Putamen (tissue), 1 donor: ENCODE measurements at regions not wholly inside any gene's neighbourhood (a gene's known extent, or its start where the extent isn't known, plus 50 kb on each side); places are given as distances from the start of the nearest gene placed in this dataset.
"Not testable (repeated sequence)": the region's sequence is repeated elsewhere in the genome, so short reads cannot be mapped to it uniquely, and the experiment has no call there.

Source experiments
- DNase-seq: peaks from one replicate; pipeline ENCODE4 v3.0.0-alpha.2; 2016; ENCODE audit warnings: low spot score

DNA sequence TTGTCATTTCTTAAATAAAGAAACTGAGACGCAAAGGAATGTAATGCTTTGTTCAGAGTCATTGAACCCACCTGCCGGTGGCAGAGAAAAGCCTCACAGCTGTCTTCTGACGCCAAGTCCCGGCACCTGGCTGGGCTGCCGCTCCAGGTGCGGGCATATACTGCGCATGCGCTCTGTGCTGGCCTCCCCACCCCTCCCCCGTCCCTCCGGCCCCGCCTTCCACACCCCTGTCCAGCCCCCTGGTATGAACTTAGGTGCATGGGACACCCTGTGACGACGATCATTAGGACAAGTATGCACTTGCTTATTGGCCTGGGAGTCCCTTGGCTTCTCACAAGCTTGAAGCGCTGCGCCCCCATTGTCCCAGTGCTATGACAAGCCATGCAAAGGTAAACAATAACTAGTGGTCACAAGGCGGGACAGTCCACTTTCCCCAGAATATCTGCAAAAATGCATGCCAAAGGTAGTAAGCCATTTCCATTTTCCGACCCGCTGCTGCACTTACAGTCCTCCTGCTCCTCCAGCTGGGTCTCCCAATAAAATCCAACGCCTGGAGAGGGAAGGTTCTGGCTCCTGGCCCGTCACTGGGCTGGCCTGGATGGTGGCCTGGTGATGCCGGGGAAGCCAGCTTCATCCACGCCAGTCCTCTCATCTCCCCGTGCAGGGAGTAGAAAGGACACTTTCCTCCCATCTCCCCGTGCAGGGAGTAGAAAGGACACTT, 100.4 kb downstream of the PSMG1 start:
- DNase-seq = no peak

DNA sequence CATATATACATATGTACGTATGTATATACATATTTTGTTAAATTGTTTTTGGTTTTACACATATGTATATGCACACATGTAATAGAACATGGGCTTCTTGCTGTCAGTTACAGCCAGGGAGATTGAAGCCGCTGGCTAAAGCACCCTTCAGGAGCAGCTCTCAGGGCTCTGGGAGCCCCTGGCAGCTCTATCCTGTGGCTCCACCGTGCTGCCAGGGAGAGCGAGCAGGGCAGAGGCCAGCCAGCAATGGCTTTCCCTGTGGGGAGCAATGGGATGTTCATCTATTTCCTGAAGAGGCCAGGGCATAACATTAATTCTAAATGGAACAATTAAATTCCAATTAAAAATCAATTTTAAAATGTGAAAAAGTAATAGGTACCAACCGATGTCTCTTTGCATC, 102.9 kb downstream of the PSMG1 start:
- DNase-seq = no peak

DNA sequence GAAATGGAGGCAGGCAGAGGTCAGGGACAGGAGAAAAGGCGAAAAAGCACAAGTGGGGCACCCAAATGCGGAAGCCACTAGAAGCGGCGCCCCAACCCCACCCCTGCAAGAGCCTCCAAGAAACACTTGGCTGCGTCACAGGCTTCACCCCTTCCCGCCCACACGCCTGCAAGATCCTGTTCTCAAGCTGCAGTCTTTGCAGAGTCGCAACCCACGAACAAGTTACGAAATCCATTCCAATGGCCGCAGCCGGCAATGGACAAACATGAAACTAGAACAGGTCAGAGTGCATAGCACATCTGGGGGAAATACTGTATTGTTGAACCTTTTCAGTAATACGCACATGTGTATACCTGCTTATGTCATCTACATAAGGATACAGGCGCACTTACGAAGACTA, 103.6 kb downstream of the PSMG1 start:
- DNase-seq = peak; percentile 71

DNA sequence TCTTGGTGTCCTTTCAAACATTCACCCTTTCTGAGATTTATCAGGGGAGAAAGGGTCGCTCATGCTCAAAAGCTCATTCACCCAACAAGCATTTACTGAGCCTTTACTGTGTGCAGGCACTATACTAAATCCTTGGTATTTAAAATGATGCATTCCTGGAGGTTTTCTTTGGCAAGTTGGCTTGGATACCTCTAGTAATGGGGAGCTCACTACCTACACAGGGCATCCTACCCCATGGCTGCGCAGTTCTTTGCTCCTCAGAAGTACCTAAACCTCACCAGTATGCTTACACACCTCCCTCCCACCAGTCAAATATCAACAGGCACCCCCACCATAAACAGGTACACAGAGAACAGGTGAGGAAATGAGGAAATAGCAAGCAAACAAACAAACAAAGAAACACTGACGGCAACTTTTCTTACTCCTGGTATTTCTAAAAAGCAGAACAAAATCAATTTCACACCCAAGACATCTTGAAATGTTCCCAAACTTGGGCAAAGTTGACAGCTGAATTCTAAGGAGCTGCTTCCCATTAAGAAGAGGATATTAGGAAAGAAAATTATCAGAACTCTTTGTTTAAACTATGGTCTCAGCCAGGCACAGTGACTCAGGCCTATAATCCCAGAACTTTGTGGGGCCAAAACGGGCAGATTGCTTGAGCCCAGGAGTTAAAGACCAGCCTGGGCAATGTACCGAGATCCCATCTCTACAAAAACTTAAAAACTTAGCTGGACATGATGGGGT, 104.8 kb downstream of the PSMG1 start:
- DNase-seq = no peak

DNA sequence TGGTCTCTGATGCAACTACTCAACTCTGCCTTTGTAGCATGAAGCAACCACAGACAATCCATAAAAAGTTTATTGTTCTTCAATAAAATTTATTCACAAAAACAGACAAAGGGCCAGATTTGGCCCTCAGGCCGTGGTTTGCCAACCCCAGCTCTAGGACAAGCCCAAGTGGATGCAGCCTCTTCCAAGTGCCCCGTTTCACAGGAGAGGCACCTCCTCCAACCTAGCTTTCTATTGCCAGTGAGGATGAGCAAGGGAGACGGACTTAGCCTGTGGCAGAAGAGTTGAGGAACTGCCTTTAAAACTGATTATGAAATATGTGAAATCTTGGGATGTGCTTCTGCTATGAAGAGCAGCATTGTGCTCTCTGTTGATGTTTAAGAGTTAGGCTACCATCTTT, 105.4 kb downstream of the PSMG1 start:
- DNase-seq = no peak

DNA sequence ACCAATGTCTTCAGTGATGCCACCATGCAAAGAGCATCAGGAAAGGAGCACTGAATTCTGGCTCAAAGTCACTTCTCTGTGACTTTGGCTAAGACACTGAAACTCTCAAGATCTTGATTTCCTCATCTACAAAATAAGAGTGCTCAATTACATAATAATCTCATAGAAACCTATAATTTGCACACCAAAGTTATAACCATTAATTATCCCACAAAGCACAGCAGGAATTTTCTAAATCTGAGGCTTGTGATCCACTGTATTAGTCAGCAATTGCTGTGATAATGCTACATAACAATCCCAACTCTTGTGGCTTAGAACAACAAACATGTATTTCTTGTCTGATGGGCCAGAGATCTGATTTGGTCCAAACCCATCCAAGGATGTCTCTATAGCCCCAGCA, 108.7 kb downstream of the PSMG1 start:
- DNase-seq = no peak

DNA sequence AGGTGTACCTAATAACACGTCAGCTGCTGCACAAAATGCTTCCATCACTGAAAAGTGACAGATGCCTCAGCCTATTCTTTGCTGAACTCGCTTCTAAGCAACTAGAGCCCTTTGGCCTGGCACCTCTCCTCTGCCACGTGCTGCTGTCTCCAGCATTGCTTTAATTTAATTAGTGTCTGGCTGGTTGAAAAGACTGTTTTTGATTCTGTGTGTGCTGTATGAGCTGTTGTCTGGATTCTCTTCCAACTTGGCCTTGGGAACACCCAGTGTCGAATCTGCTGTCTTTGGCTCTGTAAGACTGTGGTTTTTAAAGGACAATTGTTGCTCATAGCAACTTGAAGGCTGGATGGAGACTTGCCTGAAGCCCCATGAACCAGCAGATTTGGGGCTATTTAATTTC, 109.5 kb downstream of the PSMG1 start:
- no peak for DNase-seq

DNA sequence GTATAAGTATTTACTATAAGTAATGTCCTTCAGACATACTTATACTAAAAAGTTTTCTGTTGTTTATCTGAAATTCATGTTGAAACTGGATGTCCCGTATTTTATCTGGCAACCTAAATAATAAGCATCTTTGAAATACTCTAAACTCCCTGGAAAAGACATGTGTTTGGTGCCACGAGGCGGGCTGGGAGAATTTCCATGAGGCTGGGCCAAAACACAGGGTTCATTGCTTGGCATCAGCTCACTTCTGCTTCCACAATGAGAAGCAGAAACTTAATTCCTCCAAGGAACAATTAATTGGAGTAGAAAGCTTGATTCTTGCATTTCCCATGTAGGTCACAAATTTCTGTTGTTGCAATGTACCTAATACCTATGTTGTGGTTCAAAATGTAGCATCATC, 110.2 kb downstream of the PSMG1 start:
- DNase-seq = no peak

DNA sequence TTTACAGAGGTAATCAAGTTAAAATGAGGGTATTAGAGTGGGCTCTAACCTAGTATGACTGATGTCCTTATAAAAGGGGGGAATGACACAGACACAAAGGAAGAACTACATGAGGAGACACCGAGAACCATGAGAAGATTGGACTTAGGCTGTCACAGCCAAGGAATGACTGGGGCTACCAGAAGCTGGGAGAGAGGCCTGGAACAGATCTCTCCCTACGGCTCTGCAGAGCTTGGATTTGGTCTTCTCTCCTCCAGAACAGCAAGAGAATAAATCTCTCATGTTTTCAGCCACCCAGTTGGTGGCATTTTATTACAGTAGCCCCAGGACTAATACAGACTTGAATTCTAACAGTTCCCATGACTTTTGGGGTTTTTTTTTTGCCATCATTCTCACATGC, 110.8 kb downstream of the PSMG1 start:
- DNase-seq = no peak

DNA sequence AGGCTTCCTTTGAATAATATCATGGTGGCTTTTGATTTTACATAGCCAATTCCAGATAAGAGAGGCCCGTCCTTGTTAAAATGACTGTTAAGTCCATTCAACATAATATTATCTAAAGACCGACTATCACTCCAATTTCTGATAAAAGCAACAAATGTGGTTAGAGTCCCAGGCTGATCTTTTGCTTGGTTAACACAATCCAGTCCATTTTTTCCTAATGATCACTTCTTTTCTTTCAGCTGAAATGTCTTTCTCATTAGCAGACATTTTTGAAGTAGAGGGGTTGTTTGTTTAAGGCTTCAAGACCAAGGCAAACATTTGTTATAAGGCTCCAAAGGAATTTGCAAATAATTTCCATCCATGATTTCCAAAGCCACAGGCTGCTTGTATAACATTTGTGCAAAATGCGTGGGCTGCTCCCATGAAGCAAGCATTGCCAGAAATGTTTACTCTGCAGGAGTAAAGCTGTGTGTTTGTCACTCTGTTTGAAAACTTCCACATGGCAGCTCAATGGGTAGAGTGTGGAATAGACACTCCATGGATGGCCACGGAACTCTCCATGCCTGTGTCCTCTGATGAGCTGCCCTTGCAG, 111.5 kb downstream of the PSMG1 start:
- no peak for DNase-seq

DNA sequence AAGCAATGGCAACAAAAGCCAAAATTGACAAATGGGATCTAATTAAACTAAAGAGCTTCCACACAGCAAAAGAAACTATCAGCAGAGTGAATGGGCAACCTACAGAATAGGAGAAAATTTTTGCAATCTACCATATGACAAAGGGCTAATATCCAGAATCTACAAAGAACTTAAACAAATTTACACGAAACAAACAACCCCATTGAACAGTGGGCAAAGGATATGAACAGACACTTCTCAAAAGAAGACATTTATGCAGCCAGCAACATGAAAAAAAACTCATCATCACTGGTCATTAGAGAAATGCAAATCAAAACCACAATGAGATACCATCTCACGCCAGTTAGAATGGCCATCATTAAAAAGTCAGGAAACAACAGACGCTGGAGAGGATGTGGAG, 113.4 kb downstream of the PSMG1 start:
- DNase-seq = not testable (repeated sequence)

DNA sequence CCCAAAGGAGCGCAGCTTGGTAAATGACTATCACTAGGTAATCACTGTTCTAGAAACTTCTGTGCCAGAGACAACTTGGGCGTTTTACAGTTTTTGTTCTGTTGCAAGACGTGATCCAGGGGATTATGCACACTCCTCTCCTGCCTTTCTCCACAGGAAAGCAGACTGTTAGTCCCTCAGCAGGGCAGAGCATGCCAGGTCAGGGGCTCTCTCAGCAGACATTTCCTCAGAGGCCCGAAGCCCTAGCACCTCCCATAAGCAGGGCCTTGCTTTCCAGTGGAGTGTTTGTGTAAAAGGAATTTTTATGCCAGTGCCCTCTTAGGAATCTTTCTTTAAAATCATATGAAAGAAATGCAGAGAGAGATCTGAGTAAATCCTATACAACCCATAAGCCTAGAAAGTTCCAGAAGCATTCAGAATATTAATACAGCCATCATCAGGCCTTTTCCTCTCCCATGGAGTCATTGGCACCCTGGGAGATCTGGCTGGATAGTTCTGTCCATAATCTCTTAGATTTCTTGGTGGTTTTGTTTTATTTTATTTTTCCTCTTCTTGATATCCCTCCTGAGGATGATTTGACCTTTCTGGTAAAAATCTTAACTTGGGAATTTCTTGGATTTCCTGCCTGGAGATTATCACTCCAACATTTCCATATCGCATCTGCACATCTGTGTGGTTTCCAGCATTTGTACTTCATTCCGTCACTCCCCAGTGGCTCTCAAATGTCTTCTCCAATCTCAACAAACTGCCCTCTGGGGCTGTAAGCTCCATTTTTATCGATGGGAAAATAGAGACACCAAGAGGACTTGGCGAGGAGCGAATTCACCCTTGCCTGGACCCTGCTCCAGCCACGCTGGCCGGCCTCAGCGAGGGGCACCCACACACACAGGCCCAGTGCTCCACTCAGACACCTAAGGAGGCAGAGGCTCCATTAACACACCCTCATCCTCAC, 116.1 kb downstream of the PSMG1 start:
- DNase-seq = no peak

DNA sequence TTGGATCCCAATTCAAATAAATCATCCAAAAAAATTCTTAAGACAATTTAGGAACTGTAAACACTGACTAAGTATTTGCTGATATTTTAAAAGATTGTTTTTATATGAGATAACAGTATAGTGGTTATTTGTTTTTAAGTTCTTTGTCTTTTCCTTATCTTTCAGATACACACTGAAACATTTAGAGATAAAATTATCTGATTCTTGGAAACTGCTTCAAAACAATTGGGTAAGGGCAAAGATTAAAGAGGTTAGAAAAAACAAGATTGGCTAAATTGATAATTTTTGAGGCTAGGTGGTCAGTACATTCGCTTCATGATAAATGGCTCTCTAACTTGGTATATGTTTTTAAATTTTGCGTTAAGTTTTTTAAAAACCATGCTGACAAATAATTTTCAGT, 117.3 kb downstream of the PSMG1 start:
- no peak for DNase-seq

DNA sequence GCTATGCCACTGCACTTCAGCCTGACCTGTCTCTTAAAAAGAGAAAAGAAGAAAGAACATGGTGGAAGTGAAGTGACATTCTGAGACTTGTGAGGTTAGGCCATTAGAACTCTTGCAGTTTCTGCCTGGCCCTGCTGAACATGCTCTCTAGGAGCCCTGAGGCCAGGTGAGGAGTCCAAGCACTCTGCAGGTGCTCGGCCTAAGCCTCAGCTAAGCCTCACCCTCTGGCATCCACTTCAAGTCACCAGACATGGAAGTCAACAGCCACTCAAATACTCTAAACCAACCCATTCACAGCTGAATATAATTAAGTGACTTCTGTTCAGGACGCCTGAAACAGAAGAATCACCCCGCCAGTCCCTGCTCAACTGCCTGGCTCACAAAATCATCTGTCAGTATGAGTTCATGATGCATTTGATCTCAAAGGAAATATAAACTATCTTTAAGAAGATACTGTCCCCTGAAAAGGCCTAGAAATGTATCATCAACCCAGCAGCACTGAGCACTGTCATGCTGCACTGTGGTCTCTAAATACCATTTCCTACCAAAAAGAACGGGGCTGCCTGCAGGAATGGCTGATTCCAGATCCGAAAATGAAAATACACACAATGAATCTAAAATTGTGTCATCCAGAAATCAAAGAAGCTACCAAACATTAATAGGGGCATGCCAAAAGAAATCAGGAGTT, 118.8 kb downstream of the PSMG1 start:
- no peak for DNase-seq

DNA sequence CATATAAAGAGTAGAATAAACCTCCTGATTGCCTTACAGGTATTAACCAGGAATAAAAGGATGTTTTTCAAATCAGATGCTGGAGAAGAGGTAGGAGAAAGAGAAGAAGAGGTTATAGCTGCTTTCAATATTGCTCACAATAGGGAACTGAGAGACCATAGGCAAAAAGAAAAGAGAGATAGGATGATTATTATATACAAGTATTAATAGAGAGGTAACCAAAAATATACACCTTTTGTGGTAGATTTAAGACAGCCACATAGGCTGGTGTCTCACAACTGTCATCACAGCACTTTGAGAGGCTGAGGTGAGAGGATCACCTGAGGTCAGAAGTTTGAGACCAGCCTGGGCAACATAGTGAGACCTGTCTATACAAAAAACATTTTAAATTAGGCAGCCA, 119.7 kb downstream of the PSMG1 start:
- DNase-seq = no peak

DNA sequence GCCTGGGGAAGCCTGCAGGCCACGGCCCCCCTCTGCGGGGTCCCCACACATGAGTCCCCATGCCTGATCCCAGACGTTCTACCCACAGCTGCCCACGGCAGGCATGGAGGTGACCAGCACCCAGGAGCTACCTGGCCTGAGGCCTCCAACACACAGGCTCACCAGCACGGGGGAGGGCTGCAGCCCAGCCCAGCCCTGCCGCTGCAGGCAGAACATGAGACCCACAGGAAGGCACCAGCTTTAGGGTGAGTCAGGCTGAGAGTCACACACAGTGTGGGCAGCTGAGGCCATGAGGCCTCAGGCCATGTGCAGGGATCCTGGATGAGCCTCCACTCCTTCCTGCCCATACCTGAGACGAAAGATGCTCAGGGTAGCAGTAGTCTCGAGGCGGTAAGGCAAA, 121.1 kb downstream of the PSMG1 start:
- DNase-seq = no peak

DNA sequence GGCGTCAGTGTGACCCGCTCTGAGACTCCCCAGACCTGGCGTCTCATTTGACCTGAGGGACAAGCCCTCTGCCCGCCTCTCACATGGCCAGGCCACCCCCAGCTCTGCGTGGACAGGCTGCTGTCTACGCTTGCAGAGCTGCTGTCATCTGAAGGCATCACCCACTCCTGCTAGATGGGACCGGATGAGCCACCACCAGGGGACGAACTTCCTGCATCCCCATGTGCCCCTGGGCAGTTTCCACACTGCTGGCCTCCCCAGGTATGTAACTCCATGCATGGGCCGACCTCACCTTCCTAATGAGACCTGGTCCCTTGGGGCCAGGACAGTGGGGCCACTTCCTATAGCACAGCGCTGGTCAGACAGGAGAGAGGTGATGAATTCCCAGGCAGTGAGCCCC, 121.5 kb downstream of the PSMG1 start:
- no peak for DNase-seq

DNA sequence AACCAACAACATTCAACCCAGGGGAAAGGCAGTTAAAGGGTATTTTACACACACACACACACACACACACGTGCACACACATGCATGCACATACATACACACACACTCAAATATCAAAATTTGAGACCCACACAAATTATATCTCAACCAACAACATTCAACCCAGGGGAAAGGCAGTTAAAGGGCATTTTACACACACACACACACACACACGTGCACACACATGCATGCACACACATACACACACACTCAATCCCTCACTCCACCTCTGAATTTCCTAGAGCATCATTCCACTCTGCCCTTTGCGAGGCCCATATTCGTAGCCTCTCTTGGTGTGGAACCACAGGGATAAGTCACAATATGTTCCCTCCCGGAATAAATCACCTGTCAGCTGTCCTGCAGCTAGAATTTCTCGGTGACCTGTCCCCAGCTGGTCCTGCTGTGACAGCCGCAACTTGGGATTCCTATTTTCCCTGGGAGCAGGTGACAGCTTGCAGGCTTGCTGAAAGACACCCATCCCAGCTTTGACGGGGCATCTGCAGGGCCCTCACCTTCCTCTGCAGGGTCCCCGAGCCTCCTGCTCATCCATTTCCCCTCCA, 122.7 kb downstream of the PSMG1 start:
- DNase-seq = no peak

DNA sequence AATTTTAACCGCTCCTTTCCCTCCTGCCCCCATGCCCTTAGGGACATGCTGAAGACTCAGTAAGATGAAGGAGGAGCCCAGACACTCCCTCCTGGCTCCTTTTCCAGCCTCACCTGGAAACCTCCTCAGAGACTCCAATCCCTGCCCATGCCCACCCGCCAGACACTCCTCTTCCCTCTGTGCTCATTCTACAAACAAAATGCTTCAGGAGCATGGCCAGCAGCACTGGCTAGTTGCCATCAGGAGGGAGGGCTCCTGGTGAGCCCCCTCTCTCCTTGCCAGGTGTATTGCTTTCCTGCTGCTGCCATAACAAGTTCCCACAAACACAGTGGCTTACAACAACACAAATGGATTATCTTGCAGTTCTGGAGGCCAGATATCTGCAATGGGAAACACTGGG, 126.1 kb downstream of the PSMG1 start:
- DNase-seq = no peak

DNA sequence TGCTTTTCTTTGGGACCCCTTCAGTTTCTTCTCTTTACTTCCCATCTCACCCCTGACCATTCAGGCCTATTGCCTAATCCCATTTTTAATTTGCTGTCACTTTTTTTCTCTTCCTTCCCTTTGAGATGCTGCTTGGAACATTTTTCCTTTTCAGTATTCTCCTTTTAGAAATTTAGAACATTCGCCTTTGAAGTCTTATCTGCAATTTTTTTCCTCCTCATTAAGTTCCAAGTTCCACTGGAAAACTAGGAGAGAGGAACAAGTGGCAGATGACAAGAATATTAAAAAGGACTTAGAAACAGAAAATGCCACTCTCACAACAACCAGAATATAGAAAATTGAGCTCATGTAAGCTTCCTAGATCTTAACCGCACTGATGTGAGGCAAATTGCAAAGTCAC, 126.6 kb downstream of the PSMG1 start:
- DNase-seq = no peak

DNA sequence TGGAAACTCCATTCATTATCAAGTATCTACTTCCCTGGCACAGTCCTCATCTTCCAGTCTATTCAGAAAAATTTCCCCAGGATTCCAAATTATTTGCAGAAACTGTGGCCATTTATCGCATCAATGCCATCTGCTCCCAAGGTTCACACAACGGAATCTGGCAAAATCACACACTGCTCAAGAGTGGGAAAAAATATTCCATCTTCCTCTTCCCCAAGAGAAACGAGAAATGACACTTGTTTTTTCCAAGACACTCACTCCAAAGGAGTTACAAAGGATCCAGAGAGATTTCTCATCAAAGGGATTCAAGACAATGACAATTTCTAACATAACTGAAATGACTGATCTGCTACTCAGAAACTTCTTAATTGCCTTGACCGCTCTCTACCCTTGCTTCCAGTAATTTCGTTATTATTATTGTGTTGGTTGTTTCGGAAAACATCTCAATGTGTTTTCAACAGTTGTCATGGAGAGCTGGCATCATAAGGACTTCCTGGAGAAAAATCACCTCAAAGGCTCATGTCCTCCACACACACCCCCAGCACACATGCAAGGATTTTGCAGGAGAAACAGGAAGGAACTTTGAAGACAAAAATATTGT, 128.0 kb downstream of the PSMG1 start:
- no peak for DNase-seq
